Muscle of leg (tissue), 3 donors: ENCODE measurements at regions not wholly inside any gene's neighbourhood (a gene's known extent, or its start where the extent isn't known, plus 50 kb on each side); places are given as distances from the start of the nearest gene placed in this dataset.

Experiments
- DNase-seq: peaks from one replicate; pipeline ENCODE4 v3.0.0; 2013
- H3K27ac ChIP-seq: one replicate; pipeline ENCODE4 v1.5.1; 2013; ENCODE audit warnings: mild to moderate bottlenecking, low read length, control low read depth
- H3K27me3 ChIP-seq: one replicate; pipeline ENCODE4 v1.6.1; 2013; ENCODE audit warnings: low read length; ENCODE audit not compliant: control insufficient read depth, insufficient read depth
- H3K36me3 ChIP-seq: one replicate; pipeline ENCODE4 v1.6.1; 2013; ENCODE audit warnings: low read length; ENCODE audit not compliant: control insufficient read depth, insufficient read depth
- H3K4me1 ChIP-seq: one replicate; pipeline ENCODE4 v1.6.1; 2013; ENCODE audit warnings: low read length; ENCODE audit not compliant: control insufficient read depth, insufficient read depth
- H3K4me3 ChIP-seq: one replicate; pipeline ENCODE4 v1.5.1; 2013; ENCODE audit warnings: low read length, control low read depth
- H3K9me3 ChIP-seq: replicated peaks from 2 replicates; pipeline ENCODE4 v1.6.1; 2013; ENCODE audit warnings: low read depth, low read length; ENCODE audit not compliant: control insufficient read depth
- WGBS: methylation state at CpG from one replicate; pipeline ENCODE4 v1.1.5; 2013; ENCODE audit warnings: missing lambda C conversion rate; ENCODE audit not compliant: insufficient coverage; 5-methylcytosine and 5-hydroxymethylcytosine counted together

DNA sequence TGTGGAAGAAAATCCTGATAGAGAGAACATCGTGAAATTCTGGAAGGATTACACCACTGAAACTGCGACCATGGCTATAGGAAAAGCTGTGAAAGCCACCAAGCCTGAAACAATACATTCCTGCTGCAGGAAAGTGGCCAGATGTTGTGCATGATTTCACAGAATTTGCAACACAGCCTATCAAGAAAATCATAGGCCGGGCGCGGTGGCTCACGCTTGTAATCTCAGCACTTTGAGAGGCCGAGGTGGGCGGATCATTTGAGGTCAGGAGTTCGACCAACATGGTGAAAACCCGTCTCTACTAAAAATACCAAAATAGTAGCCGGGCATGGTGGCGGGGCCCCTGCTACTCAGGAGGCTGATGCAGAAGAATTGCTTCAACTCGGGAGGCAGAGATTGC lies 360.2 kb downstream of the CDH7 start:
- Histone ChIP-seq H3K9me3 (no peaks in the 10 kb centered on the region), H3K36me3 (no peaks in the 10 kb centered on the region), H3K4me1 (no peaks in the 10 kb centered on the region), H3K4me3 (no peak overlapping the region), H3K27me3 (no peaks in the 10 kb centered on the region), H3K27ac (no peak overlapping the region)
- DNase-seq, result no peak
- WGBS, result 96% methylated on average over 8 of the region's 13 CpGs

DNA sequence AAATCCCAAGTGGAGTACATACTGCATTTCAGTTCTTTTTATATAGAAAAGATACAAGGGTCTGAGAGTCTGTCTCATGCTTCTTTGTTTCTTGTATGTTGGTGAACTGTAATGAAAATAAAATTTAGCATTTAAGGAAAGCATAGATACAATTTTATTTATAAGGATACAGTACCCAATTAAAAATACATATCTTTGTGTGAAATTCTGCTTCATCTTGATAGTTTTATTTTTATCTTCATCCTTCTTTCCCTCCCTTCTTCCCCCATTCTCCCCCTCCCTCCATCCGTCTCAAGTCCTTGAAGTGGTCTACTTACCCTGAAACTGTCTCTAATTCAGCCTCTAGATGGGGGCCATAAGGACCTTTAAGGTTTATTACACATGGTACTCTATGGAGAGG lies 359.8 kb downstream of the CDH7 start:
- Histone ChIP-seq H3K4me1 (no peaks in the 10 kb centered on the region), H3K27me3 (no peaks in the 10 kb centered on the region), H3K27ac (no peak overlapping the region), H3K36me3 (no peaks in the 10 kb centered on the region), H3K9me3 (no peaks in the 10 kb centered on the region), H3K4me3 (no peak overlapping the region)
- WGBS, result no CpG with 5 or more reads among the region's 1 CpG
- DNase-seq, result no peak

DNA sequence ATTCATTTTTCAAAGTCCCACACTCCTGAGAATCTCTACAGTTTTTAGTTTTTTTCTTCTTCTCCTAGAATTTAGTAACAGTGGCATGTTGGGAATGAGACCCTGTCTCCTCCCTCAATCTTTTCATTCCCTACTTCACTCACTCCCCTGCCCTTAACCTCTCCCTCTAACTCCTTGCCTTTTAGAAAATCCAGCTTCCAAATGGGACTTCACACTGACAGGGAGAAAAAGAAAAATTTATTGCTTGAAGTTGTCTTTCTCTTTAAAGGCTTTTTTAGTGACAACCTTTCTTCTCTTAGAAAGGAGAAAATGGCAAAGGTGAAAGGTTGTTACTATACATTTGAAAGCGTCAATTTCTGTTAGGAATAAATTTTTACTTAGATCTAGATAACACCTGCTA lies 359.2 kb downstream of the CDH7 start:
- WGBS, result no CpG with 5 or more reads among the region's 1 CpG
- DNase-seq, result no peak

DNA sequence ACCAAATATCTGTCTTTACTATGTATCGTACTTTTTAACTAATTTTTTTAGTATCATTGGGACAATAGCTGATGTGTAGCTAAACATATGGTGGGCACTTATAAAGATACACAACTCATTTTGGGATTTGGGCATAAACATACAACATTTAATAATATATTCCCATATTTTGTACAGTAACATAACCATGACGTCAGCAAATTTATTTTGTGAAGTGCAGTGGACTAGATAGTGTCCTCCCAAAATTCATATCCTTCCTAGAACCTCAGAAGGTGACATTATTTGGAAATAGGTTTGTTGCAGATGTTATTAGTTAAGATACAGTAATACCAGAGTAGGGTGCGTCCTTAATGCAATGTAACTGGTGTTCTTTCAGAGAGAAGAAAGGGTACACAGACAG lies 356.7 kb downstream of the CDH7 start:
- DNase-seq, result no peak
- Histone ChIP-seq H3K9me3 (no peaks in the 10 kb centered on the region), H3K27ac (no peak overlapping the region), H3K4me3 (no peak overlapping the region), H3K36me3 (no peaks in the 10 kb centered on the region), H3K4me1 (no peaks in the 10 kb centered on the region), H3K27me3 (no peaks in the 10 kb centered on the region)
- 100% methylated on average over 1 of the region's 3 CpGs for WGBS

More for the DNA sequence above, 359.2 kb downstream of the CDH7 start:
- no peak overlapping the region for H3K27ac ChIP-seq
- H3K9me3 ChIP-seq, result no peaks in the 10 kb centered on the region
- no peaks in the 10 kb centered on the region for H3K27me3 ChIP-seq
- no peaks in the 10 kb centered on the region for H3K36me3 ChIP-seq
- no peak overlapping the region for H3K4me3 ChIP-seq
- no peaks in the 10 kb centered on the region for H3K4me1 ChIP-seq

DNA sequence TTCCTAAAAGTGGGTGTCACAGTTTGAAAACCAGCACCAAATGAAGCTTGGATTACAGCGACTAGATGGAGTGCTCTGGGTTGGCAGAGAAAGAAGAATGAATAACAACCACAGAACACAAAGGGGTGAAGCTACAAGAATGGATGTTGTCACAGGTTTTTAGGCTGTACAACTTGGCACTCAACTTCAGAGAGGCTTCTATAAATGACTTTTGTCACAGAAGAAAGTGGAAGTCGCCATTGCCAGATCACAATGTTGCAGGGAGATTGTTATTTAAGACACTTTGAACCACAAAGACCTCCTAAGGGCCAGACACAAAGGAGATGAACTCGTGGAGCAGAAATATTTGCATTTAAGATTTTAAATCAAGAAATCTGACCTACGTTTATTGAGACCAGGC lies 354.2 kb downstream of the CDH7 start:
- H3K4me1 ChIP-seq, result no peaks in the 10 kb centered on the region
- WGBS, result no CpG with 5 or more reads among the region's 4 CpGs

DNA sequence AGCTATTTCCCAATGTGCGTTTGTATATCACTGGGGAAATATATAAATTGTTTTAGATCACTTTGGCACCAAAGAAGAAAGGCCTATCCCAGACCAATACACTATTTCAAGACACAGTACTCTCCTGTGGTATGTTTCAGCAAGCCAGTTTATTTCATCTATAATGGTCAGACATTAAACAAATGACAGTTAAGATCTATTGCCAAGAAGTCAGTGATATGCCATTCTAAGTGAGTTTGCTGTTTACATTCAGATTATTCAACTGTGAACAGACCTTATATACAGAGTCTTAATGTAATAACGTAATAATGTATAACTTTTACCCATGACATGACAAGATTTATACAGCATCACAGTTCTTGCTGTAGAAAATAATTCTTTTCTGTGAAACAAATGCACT lies 352.7 kb downstream of the CDH7 start:
- no peaks in the 10 kb centered on the region for H3K4me1 ChIP-seq
- WGBS, result no CpG with 5 or more reads among the region's 2 CpGs
- no peaks in the 10 kb centered on the region for H3K27me3 ChIP-seq
- no peak for DNase-seq
- H3K27ac ChIP-seq, result no peak overlapping the region
- H3K9me3 ChIP-seq, result no peaks in the 10 kb centered on the region
- no peaks in the 10 kb centered on the region for H3K36me3 ChIP-seq
- no peak overlapping the region for H3K4me3 ChIP-seq

More for the DNA sequence above, 354.2 kb downstream of the CDH7 start:
- no peak for DNase-seq
- Histone ChIP-seq H3K9me3 (no peaks in the 10 kb centered on the region), H3K36me3 (no peaks in the 10 kb centered on the region), H3K27ac (no peak overlapping the region), H3K4me3 (no peak overlapping the region), H3K27me3 (no peaks in the 10 kb centered on the region)

DNA sequence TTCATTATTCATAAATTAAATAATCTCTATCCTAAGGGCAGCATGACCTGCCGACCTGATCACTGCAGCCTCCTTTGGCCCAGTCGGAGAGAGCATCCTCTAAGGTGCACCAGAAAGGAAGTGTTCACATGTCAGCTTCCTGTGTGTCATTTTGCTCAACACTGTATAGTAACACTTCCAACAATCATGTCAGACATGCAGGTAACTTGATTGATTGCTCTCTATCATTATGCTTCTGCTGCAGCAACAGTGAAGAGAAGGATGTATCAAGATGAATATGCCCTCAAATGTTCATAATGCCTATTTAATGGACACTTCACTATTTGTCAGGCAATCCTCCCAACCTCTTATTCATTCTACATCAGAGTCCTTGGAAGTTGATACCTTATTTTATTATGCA lies 332.3 kb downstream of the CDH7 start:
- Histone ChIP-seq H3K27me3 (no peaks in the 10 kb centered on the region), H3K9me3 (no peaks in the 10 kb centered on the region), H3K27ac (no peak overlapping the region), H3K4me3 (no peak overlapping the region), H3K36me3 (no peaks in the 10 kb centered on the region), H3K4me1 (no peaks in the 10 kb centered on the region)
- no peak for DNase-seq
- no CpG with 5 or more reads among the region's 2 CpGs for WGBS

DNA sequence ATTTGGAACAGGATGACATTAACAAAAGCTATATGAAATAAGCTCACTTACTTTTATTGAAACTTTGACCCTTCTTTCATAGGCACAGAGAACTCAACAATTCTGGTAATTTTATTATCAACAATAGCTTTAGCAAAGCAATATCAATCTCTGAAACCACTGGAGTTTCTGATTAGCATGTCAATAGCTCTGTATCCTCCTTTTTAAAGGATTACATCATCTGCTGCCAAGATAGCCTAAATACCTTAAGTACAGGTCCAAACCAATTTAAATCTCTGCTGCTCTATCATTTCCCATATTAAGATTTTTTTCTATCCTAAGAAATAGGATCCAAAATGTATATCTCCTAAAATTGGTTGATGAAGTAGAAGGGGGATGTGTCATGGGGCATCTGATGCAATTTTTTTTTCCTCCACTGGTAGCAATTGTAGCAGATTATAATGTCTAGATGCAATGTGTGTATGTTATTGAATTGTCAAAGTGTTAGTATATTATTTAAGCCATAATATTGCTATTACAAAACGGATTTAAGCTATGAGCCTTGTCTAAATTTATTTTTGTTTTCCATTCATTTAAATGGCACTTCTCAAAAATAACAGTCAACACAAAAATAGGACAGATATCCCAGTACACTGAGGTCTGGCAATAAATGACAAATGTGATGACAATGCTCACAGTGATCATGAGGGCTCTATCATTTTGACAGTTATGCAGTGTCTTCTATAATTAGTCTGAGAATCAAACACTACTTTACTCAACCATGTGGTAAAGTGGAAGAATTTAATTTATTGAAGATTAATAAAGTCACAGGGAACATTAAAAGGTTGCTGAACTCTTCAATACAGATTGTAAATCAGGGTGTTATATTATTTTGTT lies 328.4 kb downstream of the CDH7 start:
- H3K4me1 ChIP-seq, result no peaks in the 10 kb centered on the region
- WGBS, result no CpG with 5 or more reads among the region's 1 CpG
- H3K4me3 ChIP-seq, result no peak overlapping the region
- no peaks in the 10 kb centered on the region for H3K27me3 ChIP-seq
- DNase-seq, result no peak
- H3K36me3 ChIP-seq, result no peaks in the 10 kb centered on the region
- no peak overlapping the region for H3K27ac ChIP-seq
- H3K9me3 ChIP-seq, result no peaks in the 10 kb centered on the region

DNA sequence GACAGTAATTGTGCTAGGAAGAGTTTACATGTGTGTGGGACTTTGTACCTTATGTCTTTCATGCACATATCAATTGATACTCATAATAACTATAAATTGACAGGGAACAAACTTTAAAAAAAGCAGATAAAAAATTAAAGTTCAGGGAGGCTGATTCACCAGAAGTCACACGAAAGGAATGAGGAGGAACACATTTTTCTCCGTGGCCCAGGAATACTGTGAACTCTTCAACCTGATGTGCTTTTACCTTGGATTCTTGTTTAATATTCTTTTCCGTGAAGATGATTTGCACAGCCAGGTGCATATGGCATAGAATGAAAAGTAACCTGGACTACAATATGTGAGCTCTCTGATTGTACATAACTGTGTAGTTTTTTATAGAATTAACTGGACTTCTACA lies 326.3 kb downstream of the CDH7 start:
- Histone ChIP-seq H3K4me1 (no peaks in the 10 kb centered on the region), H3K9me3 (peaks cover 11% of the 10 kb centered on the region), H3K4me3 (no peak overlapping the region), H3K27ac (no peak overlapping the region), H3K36me3 (no peaks in the 10 kb centered on the region), H3K27me3 (no peaks in the 10 kb centered on the region)
- 67% methylated on average over 1 of the region's 3 CpGs for WGBS
- DNase-seq, result no peak

DNA sequence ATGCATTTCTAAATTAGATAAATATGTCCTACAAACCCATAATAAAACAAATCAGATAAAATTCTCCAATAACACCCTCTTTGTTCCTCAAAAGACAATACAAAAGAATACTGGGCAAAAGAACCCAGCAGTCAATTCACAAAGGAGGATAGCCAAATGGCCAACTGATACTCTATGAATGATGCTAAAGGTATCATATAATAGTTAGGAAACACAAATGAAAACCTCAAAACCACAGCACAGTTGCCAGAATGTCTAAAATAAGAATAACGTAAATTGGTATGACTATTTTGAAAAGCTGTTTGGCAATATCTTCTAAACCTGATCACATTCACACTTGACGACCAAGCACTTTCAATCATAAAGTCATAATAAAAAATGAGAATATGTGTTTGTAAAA lies 315.4 kb downstream of the CDH7 start:
- no peak overlapping the region for H3K27ac ChIP-seq
- no peak overlapping the region for H3K4me3 ChIP-seq
- no peaks in the 10 kb centered on the region for H3K27me3 ChIP-seq
- WGBS, result no CpG with 5 or more reads among the region's 2 CpGs
- no peak for DNase-seq
- no peaks in the 10 kb centered on the region for H3K36me3 ChIP-seq
- no peaks in the 10 kb centered on the region for H3K4me1 ChIP-seq
- no peaks in the 10 kb centered on the region for H3K9me3 ChIP-seq

DNA sequence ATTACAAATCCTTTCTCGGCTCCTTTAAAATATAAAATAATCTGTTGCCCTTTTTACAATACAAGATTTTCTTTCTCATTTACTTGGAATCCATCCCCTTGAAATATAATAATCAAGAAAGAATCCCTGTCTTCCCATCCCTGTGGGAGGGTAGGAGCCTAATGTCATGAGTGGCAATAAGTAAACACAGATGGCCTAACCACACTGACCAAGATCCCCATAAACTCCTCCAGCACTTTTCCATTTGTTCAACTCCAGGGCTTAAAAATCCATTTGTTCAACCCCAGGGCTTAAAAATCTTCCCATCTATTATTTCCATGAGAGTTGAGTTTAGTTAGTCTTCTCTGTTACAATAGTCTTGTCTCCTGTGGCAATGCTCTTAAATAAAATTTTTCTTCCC lies 297.6 kb downstream of the CDH7 start:
- no peak for DNase-seq
- H3K9me3 ChIP-seq, result no peaks in the 10 kb centered on the region
- no CpG with 5 or more reads among the region's 1 CpG for WGBS
- no peak overlapping the region for H3K27ac ChIP-seq
- no peaks in the 10 kb centered on the region for H3K36me3 ChIP-seq
- H3K4me3 ChIP-seq, result no peak overlapping the region
- H3K4me1 ChIP-seq, result no peaks in the 10 kb centered on the region
- H3K27me3 ChIP-seq, result no peaks in the 10 kb centered on the region
